ENCODE measurements at regions not wholly inside any gene's neighbourhood (a gene's known extent, or its start where the extent isn't known, plus 50 kb on each side); places are given as distances from the start of the nearest gene placed in this dataset.

- Histone ChIP-seq H3K9me1 (replicated peaks; ENCODE audit: control insufficient read depth, extremely low read depth, insufficient read depth, low read length) (no peaks in the 10 kb centered on the region), H3K4me1 (ENCODE audit: control insufficient read depth, extremely low read depth, insufficient read depth, low read length) (no peaks in the 10 kb centered on the region), H2AFZ (ENCODE audit: low read depth, low read length) (no peak overlapping the region), H3K27me3 (ENCODE audit: control insufficient read depth in 2 of 2, insufficient read depth in 2 of 2, low read length in 2 of 2) (peaks cover 6 to 10% of the 10 kb centered on the region in 2 experiments), H3K9ac (replicated peaks; ENCODE audit: extremely low read depth, insufficient read depth, low read length) (no peak overlapping the region), H3K9me3 (replicated peaks; ENCODE audit: control insufficient read depth, insufficient read depth, low read length) (no peaks in the 10 kb centered on the region), H3K36me3 (ENCODE audit: control insufficient read depth in 2 of 2, extremely low read depth in 1 of 2, insufficient read depth in 2 of 2, low read length in 2 of 2) (no peaks in the 10 kb centered on the region), H3K27ac (ENCODE audit: insufficient read depth, low read depth, low read length) (no peak overlapping the region), H3K4me3 (replicated peaks in 1 of 3; ENCODE audit: insufficient read depth in 1 of 3, low read depth in 1 of 3, low read length in 3 of 3) (no peak overlapping the region), H3K4me2 (ENCODE audit: insufficient read depth, low read length) (no peak overlapping the region), H3K79me2 (ENCODE audit: control insufficient read depth, insufficient read depth, low read length) (no peaks in the 10 kb centered on the region), H4K20me1 (replicated peaks; ENCODE audit: control insufficient read depth, extremely low read depth, insufficient read depth, low read length) (no peaks in the 10 kb centered on the region)
- ChIA-PET POLR2A (no interaction called here), CTCF (interaction anchor here (1.7 kb wide), 1 partner anchor 747 kb away, joined by 4 read pairs; no protein-coding TSS in a partner anchor)
- intact Hi-C loops (cut with micrococcal nuclease) (no loop called here), dilution Hi-C loops (cut with MboI; ENCODE audit: extremely low pct_ligation_motif_present, low sequenced_read_pairs) (no loop called here)
- TF ChIP-seq JUN (IDR thresholded peaks at IDR 0.05; ENCODE audit: borderline replicate concordance, insufficient read depth, insufficient read length, low read depth) (no peak), GATA2 (IDR thresholded peaks at IDR 0.05; ENCODE audit: insufficient read depth, insufficient read length, low read depth, low read length) (no peak), EZH2 (IDR thresholded peaks at IDR 0.05; ENCODE audit: borderline replicate concordance, low read depth, low read length, severe bottlenecking) (no peak), POLR2AphosphoS5 (IDR thresholded peaks at IDR 0.05; ENCODE audit: insufficient read depth, low read depth, low read length) (no peak)
- FAIRE-seq (no peak), DNase-seq (ENCODE audit: low read depth, low spot score) (no peak)
- BruUV-seq (replicated peaks): no TSS peak
Observed at GRCh38 chr11:11774928-11775327, 66.8 kb upstream of the USP47 start.

DNA sequence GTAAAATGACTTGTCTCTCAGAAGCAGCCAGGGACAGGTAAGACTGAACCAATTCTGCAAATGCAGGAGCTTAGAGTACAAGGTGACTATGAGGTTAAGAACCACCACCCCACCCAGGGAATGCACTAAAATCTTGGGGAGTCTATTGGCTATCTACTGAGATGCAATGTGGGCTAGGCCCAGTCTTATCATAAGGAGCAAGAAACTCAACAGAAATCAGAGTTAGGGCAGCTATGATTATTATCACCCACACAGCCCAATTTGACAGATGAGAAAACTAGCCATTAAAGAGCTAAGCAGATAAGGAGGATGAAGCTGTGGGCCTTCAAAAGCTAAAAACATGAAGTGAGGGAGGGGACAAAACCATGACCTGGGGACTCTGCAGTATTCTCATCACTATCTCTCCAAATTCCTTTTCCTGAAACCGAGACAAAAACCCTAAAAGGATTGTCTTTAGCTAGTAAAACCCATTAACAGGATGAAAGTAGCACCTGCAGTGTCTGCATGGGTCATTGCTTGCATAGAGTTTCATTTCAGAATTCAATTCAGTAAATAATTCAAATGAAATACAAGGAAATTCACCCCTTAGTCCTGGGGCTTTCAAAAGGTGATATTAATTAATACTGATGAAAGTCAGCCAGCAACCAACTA is 68.8 kb upstream of the USP47 start:
- CTCF ChIA-PET: interaction anchor here (2.4 kb wide), 1 partner anchor 745 kb away, joined by 7 read pairs; no protein-coding TSS in a partner anchor
- dilution Hi-C loops (cut with MboI; ENCODE audit: extremely low pct_ligation_motif_present, low sequenced_read_pairs): no loop called here
- H3K9ac ChIP-seq (replicated peaks; ENCODE audit: extremely low read depth, insufficient read depth, low read length): no peak overlapping the region
- no peaks in the 10 kb centered on the region for H3K36me3 ChIP-seq (ENCODE audit: control insufficient read depth in 2 of 2, extremely low read depth in 1 of 2, insufficient read depth in 2 of 2, low read length in 2 of 2)
- no peaks in the 10 kb centered on the region for H3K9me3 ChIP-seq (replicated peaks; ENCODE audit: control insufficient read depth, insufficient read depth, low read length)
- no peak for DNase-seq (ENCODE audit: low read depth, low spot score)
- H3K4me3 ChIP-seq (replicated peaks in 1 of 3; ENCODE audit: insufficient read depth in 1 of 3, low read depth in 1 of 3, low read length in 3 of 3): no peak overlapping the region
- no peaks in the 10 kb centered on the region for H3K79me2 ChIP-seq (ENCODE audit: control insufficient read depth, insufficient read depth, low read length)
- no peaks in the 10 kb centered on the region for H4K20me1 ChIP-seq (replicated peaks; ENCODE audit: control insufficient read depth, extremely low read depth, insufficient read depth, low read length)
- H3K9me1 ChIP-seq (replicated peaks; ENCODE audit: control insufficient read depth, extremely low read depth, insufficient read depth, low read length): no peaks in the 10 kb centered on the region
- TF ChIP-seq EZH2 (IDR thresholded peaks at IDR 0.05; ENCODE audit: borderline replicate concordance, low read depth, low read length, severe bottlenecking) (no peak), CTCF (IDR thresholded peaks at IDR 0.05; ENCODE audit: extremely low read depth in 1 of 2, insufficient read depth in 1 of 2, low read depth in 1 of 2, low read length in 2 of 2) (no peak), POLR2A (IDR thresholded peaks at IDR 0.05; ENCODE audit: low read depth, low read length) (no peak), FOS (IDR thresholded peaks at IDR 0.05; ENCODE audit: borderline replicate concordance, insufficient read depth, low read length) (no peak), GATA2 (IDR thresholded peaks at IDR 0.05; ENCODE audit: insufficient read depth, insufficient read length, low read depth, low read length) (no peak), MYC (IDR thresholded peaks at IDR 0.05; ENCODE audit: low read depth, low read length) (no peak), JUN (IDR thresholded peaks at IDR 0.05; ENCODE audit: borderline replicate concordance, insufficient read depth, insufficient read length, low read depth) (no peak), POLR2AphosphoS5 (IDR thresholded peaks at IDR 0.05; ENCODE audit: insufficient read depth, low read depth, low read length) (no peak)
- TF ChIP-seq, protein P1, sequence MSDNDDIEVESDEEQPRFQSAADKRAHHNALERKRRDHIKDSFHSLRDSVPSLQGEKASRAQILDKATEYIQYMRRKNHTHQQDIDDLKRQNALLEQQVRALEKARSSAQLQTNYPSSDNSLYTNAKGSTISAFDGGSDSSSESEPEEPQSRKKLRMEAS (IDR thresholded peaks at IDR 0.05; ENCODE audit: insufficient read depth, insufficient read length): no peak
- H3K27me3 ChIP-seq (ENCODE audit: control insufficient read depth in 2 of 2, insufficient read depth in 2 of 2, low read length in 2 of 2): peaks cover 11 to 12% of the 10 kb centered on the region in 2 experiments
- no peak for FAIRE-seq
- no peak overlapping the region for H3K27ac ChIP-seq (ENCODE audit: insufficient read depth, low read depth, low read length)
- no peak overlapping the region for H2AFZ ChIP-seq (ENCODE audit: low read depth, low read length)
- POLR2A ChIA-PET: no interaction called here
- intact Hi-C loops (cut with micrococcal nuclease): no loop called here
- no peaks in the 10 kb centered on the region for H3K4me1 ChIP-seq (ENCODE audit: control insufficient read depth, extremely low read depth, insufficient read depth, low read length)
- BruUV-seq (replicated peaks): no TSS peak
- no peak overlapping the region for H3K4me2 ChIP-seq (ENCODE audit: insufficient read depth, low read length)

Measured in endothelial cell of umbilical vein (primary cell).